ACHN (cell line): ENCODE measurements at regions not wholly inside any gene's neighbourhood (a gene's known extent, or its start where the extent isn't known, plus 50 kb on each side); places are given as distances from the start of the nearest gene placed in this dataset.
"Not testable (repeated sequence)": the region's sequence is repeated elsewhere in the genome, so short reads cannot be mapped to it uniquely, and the experiment has no call there.

Experiments used
- DNase-seq: peaks from one replicate; pipeline ENCODE4 v3.0.0-alpha.2; 2015
- in situ Hi-C: cut with HindIII; loops from 2 replicates; pipeline ENCODE4 v1.10.0; 2017; ENCODE audit warnings: low sequenced_read_pairs, low pct_ligation_motif_present, low pct_unique_long_range_greater_than_20kb

DNA sequence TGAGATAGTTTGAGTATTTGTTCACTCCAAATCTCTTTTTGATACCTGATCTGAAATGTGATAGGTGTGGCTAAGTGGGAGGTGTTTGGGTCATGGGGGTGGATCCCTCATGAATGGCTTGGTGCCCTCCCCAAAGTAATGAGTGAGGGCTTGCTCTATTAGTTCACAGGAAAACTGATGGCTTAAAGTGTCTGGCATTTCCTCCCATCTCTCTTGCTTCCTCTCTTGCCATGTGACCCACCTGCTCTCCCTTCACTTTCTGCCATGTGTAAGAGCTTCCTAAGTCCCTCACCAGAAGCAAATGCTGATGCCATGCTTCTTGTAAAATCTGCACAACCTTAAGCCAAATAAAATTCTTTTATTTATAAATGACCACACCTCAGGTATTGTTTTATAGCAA is 61.1 kb downstream of the MAD2L1 start:
- no peak for DNase-seq
- in situ Hi-C loops, result no loop called here

DNA sequence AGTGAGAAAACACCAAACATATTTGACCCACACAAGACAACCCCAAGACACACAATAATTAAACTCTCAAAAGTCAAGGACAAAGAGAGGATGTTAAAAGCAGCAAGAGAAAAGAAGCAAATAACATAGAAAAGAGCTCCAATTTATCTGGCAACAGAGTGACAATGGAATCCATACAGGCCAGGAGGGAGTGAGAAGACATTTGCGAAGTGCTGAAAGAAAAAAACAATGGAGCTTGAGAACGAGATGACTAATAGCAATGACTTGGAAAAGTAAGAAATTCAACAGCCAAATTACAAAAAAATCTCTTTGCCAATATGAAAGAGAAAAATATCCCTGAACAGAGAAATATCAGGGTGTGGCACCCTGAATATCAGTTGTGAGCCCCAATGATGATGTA is 61.6 kb downstream of the MAD2L1 start:
- DNase-seq, result no peak
- in situ Hi-C loops, result no loop called here

DNA sequence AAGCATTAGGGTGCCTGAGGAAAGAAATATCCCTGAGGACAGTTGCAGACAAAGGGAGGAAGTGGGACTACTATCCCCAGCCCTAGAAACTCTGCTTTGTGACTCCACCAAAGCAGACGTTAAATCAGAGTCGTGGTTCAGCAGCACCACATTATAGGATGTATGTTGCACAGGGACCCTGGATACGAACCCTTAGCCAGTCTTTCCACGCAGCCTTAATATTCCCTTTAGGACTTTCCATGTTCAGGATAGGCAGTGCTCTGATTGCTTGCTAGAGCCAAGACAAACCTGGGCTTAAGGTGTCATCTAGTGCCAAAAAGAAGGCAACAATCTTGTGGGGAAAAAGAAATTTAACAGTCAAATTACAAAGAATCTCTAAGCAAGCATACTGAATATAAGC is 62.6 kb downstream of the MAD2L1 start:
- no peak for DNase-seq
- in situ Hi-C loops, result no loop called here

DNA sequence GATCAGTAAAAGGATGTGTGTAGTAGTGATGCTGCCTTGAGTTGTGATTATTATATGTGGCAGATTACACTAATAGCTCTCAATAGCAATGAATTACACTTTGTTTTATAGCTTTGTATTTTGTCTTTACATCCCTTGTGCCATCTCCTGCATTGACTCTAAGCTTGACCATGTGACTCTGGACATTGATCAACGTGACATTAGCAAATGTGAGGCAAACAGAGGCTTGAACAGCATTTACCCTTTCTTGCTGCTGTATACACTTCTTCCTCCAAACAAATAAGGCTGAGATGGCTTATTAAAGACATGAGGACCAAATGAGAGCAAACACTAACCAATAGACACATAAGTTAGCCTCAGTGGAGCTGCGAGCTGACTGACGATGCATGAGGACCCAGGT is 63.5 kb downstream of the MAD2L1 start:
- in situ Hi-C loops, result no loop called here
- no peak for DNase-seq

DNA sequence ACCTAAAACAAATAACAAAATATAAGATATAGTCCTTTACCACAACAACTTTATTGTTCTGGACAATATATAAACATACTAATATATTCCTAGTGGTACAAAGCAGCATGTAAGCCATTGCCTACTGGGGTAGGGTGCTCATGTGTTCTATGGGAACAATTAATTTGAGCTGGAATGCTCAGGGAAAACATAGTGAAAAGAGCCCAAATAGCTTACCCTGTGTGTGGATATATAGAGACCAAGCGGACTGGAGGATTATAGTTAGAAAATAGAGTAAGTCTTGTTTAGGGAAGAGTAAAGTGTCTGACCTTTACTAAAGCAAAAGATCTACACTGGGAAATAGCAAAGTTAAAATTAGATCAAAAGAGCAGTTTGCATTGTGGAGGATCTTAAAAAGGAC is 64.8 kb downstream of the MAD2L1 start:
- no peak for DNase-seq
- in situ Hi-C loops, result no loop called here

DNA sequence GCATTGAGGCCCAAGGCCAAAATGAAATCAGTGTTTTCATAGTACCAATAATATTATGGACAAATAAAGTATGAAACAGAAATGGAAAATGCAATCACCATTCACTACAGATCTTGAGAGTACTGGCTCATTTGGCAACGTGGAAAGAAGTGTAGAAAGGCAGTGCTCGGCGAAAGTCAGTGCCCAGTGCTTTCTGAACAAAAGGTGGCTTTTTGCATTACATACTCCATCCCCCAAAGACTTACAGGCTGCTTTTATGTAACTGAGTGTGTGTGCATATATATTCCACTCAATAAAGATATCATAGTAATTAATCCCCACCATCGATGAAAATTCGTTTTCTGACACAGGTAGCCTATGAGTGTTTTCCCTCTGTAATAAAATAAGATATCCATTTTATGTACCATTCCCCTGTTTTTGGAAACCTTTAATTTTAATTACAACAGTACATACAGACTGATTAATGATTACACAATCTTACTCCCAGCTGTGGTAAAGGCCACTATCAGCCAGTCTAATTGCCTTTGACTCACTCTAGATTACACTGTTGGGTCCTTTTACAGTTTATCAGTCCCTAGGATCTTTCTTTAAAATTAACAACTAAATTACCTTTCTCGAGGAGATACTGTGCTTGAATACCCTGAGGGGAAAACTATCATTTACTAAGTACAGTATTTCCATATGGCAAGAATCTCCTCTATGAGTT is 65.9 kb downstream of the MAD2L1 start:
- in situ Hi-C loops, result no loop called here

DNA sequence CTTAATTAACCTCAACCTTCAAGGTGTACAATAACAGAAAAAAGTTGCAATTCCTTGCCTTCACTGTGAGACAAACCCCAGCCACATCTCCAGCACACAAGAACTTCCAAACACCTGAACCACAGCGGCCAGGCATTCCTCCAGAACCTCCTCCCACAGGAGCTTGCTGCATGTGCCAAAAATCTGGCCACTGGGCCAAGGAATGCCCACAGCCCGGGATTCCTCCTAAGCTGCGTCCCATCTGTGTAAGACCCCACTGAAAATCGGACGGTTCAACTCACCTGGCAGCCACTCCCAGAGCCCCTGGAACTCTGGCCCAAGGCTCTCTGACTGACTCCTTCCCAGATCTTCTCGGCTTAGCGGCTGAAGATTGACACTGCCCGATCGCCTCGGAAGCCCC is 70.6 kb downstream of the MAD2L1 start:
- in situ Hi-C loops, DNase-seq: not testable (repeated sequence)

More for the DNA sequence above, 65.9 kb downstream of the MAD2L1 start:
- DNase-seq, result no peak

DNA sequence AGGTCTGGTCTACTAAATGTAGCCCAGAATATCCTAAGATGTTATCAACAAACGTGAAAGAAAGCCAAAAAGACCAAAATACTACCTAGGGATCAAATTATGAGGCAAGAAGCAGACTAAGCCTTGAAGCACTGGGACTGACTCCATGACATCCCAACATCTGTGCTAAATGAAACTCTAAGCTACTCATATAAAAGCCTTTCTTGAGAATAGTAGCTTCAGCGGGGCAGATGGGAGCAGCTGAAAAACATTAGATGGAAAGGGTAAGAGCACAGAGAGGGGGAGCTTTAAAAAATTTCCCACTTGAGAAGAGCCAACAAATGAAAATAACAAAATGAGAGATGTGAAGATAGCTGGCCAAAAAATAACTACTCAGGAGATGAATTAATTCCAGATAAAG is 81.7 kb downstream of the MAD2L1 start:
- in situ Hi-C loops, result no loop called here
- no peak for DNase-seq

DNA sequence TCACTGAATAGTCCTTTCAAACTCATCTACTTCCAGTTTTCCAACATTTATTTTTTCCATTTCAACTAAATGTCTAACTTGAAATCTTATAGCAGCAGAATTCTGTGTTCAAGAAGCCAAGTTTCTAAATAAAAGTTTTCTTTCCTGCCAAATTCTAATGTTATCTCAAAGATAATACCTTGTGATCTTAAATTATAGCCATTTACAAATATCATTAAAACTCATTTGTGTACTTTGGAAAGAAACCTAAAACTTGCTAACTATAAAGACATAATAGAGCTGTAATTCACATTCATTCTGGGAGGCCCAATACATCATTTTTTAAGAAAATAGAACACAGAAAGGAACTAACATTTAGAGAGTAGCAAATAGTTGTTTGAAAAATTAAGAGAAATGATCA is 83.9 kb downstream of the MAD2L1 start:
- DNase-seq, result no peak
- in situ Hi-C loops, result no loop called here

DNA sequence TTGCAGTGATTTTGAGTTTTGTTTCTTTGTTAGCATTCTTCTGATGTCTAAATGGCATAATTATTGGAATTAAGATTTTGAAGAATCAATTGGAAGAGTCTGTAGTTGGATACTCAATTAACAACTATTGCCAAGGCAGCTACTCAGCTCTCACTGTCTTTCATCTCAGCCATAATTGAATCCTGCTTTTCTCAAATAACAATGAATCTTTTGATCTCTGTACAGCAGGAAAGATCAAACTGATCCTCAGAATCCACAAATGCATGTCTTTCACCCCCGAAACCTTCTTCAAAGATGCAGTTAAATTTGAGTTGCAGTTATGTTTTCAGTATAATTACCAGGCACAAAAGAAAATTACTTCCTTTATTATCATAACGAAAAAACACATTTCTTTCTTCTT is 86.2 kb downstream of the MAD2L1 start:
- no peak for DNase-seq
- in situ Hi-C loops, result no loop called here

DNA sequence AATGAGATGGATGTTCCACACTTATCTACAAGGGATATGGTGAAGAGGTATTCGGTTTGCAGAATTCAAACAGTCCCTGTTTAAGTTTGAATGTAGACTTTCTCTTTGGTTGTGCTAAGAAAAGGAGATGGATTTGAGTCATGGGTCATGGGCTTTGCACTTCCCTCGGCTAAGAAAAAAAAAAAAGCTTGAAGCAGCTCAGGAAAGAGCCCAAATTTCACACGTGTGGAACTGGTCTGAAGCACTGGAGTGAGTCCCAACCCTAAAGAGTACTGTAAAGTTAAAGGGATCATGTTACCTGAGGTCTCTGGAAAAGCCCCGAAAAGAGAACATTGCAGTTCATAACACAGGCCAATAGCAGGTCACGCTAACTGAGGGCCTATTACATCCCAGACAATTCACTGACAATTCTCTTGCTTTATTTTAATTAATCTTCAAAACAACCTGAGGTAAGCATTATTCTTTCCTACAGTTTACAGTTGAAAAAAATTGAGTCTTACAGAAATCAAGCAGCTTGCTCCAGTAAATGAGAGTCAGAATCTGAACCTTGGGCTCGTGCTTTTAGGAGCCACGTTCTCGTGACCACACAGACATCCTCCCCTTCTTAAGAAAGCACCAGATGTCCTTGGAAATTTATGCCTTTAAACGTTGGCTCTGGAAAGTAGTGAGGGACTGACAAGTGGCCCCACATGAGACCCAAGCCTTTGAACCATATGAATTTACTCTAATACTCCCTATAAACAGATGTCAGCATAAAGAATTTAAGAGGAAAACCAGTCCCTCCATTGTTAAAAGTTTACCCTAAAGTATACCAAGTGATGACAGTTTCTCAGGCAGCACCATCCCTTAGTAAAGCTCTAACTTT is 89.3 kb downstream of the MAD2L1 start:
- DNase-seq, result no peak
- in situ Hi-C loops, result no loop called here

DNA sequence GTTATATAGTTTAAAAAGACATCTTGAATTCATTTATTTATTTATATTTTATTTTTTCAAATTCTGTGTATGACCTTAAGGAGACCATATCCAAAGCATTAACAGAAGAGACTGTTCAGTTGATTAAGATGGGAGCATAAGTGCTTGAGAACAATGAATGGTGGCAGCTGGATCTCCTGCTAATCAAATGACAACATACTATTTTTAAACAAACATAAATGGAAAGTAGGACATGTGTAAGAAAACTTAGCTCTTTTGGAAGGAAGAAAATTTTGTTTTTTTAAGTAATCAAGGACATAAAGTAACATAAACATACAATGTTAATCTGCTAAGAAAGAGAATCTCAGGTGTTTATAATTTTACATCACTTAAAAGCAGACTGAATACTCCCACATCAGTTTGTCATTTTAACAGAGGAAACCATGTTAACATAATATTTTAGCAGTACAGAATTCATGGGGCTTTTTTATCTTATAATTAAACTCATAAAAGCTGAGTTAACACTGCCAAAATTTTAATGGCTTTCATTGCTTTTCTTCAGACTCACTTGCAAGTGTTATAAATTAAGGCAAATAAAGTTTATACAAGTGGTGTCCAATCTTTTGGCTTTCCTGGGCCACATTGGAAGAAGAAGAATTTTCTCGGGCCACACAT is 95.1 kb downstream of the MAD2L1 start:
- in situ Hi-C loops, result no loop called here
- no peak for DNase-seq

DNA sequence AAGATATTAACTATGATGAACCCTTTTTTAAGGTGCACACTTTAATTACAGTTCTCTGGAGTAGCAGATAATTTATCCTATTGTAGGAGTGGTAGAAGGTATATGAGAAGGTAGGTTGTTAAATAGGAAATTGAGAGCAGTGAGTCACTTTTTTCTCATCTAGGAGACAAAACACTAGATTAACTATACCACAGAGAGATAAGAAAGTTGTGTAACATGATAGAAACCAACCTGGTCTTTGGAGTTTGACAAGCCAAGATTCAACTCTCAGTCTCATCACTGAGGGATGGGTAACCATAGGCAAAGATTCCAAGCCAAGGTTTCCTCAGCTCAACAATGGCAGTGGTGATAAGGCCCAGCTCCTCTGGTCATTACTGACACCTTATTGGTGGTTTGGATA is 104.0 kb downstream of the MAD2L1 start:
- in situ Hi-C loops, result no loop called here
- no peak for DNase-seq

DNA sequence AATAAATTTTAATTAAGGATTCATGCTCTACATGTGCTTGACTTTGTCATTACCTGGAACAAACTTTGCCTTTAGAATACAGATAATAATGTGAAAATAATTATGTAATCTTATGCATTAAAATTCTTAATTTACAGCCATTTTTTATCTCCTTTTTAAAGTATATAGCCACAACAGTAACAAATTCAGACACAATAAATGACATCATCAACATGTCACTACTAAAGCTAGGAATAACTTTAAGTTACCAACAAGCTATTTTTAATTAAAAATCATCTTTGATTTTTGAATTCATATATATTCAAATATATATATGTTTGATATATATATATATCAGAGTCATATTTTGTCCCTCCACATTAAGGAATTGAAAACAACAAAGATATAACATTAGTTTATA is 107.7 kb downstream of the MAD2L1 start:
- DNase-seq, result no peak
- in situ Hi-C loops, result no loop called here

DNA sequence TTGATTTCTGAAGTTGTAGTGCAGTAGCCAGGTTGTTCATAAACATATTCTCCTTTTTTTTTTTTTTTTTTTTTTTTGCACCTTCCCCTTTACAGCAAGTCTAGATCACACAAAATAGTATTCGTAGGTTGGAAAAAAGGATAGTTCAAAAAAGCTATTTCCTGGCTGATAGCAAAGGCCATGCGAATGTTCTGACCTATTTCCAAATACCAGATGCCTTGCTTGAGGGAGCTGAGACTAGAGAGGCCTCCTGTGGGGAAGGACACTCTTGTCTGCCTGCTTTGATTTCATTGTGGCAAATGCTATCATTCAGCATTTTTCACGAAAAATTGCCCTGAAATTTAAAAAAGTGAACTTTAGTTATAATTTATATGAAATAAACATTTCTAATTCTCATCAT is 111.4 kb downstream of the MAD2L1 start:
- DNase-seq, result no peak
- in situ Hi-C loops, result no loop called here

DNA sequence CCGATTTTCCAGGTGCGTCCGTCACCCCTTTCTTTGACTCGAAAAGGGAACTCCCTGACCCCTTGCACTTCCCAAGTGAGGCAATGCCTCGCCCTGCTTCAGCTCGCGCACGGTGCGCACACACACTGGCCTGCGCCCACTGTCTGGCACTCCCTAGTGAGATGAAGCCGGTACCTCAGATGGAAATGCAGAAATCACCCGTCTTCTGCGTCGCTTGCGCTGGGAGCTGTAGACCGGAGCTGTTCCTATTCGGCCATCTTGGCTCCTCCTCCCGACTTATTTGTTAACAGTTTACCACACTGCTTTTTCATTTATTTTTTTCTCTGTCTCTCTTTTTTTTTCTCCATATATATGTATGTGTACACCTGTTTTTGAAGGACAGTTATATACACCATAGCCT is 112.2 kb downstream of the MAD2L1 start:
- DNase-seq, in situ Hi-C loops: not testable (repeated sequence)

DNA sequence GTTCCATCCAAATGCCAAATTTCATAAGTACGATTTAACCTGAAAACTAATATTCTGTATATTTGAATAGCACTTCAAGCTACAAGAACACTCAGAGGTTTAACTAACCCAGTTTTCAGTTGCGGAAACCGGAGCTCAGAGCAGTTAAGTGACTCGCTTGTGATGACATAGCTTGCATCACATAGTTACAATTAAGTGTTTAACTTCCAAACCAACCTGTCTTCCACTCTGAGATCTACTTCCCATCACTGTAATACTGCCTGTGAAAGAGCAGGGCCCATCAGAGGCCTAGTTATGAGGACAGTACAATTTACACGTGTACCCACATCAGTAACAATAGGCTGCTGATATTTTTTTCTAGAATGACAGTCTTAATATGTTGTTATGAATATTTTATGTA is 120.3 kb downstream of the MAD2L1 start:
- DNase-seq, result no peak
- in situ Hi-C loops, result no loop called here

DNA sequence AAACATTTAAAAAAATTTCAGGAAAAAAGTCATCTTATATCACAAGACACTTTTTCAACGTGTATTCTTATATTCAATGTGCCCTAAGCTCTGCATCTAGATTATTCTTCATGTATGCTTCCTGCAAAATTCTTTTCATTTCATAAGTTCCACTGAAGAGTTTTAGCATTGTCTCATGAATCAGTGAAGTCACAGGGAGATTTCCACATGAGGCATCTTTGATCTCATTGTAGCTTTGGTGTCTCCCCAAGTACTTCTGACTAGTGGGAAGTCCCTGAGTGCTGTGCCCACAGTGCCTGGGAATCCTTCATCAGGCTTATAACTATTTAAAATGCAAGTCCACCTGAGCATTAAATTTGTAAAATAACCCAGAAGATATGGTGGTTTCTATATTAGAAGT is 123.8 kb downstream of the MAD2L1 start:
- DNase-seq, result no peak
- in situ Hi-C loops, result no loop called here

DNA sequence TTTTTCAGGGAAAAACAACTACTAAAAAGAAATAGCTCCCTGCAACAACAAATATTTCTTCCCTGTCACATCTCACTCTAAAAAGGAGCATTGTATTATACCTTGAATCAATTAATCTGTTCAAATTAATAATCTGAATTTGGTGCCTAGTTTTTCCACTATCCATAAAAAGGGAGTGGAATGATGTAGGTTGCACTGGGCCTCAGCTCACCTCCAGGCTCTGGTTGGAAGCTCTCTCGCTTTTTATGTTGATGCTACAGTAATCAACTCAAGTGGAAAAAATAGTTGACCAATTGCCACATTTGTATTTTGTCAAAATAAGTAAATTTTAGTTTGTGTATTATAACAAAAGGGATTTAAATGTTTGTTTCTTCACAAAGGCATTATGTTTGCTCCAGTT is 126.1 kb downstream of the MAD2L1 start:
- in situ Hi-C loops, result no loop called here
- no peak for DNase-seq
